HG02642 (cell line): ENCODE measurements at regions not wholly inside any gene's neighbourhood (a gene's known extent, or its start where the extent isn't known, plus 50 kb on each side); places are given as distances from the start of the nearest gene placed in this dataset.

Source experiments
- ATAC-seq: cut with Tn5 transposase; IDR thresholded peaks from one replicate; pipeline ENCODE4 v1.9.1; 2021; ENCODE audit warnings: mild to moderate bottlenecking; ENCODE audit not compliant: unreplicated experiment, poor library complexity

DNA sequence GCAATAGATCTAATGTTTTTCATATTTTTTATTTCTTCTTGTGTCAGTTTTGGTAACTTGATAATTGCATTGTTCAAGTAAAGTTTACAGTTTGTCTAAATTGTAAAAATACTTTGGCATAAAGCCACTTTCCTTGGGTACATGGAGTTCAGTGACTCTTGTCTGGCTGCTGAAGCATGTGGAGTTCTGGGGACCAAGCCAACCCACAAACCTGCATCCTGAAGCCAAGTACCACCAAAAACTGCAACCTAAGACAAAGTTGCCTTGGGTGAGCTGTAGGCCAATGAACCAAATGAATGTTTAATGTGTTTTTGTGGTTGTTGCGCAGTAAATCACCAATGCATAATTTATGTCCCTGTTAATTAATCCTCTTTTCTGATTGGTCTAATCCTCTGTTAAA lies 872.6 kb downstream of the BCL11A start:
- no peak for ATAC-seq

DNA sequence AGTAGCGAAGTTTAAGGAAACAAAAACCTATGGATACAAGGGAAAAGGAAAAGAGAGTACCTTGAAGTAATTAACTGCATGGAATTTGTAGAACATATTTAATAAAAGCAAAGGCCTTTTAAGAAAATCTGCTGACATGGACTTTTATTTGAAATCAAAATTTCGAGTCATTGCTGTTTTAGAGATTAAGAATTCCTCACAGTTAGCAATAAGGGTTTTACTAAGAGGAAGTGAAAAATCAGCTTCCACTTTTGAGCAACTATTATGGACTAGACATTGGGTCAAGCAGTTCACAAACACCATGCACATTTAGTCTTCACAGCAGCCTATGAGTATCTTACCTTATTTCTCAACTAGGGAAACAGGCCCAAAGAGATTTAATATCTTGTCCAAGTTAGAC lies 876.3 kb downstream of the BCL11A start:
- no peak for ATAC-seq

- no peak for ATAC-seq
Observed at GRCh38 chr2:59674100-59674499, 879.4 kb downstream of the BCL11A start.

GRCh38 chr2:59665021-59665420 lies 888.4 kb downstream of the BCL11A start:
- no peak for ATAC-seq

DNA sequence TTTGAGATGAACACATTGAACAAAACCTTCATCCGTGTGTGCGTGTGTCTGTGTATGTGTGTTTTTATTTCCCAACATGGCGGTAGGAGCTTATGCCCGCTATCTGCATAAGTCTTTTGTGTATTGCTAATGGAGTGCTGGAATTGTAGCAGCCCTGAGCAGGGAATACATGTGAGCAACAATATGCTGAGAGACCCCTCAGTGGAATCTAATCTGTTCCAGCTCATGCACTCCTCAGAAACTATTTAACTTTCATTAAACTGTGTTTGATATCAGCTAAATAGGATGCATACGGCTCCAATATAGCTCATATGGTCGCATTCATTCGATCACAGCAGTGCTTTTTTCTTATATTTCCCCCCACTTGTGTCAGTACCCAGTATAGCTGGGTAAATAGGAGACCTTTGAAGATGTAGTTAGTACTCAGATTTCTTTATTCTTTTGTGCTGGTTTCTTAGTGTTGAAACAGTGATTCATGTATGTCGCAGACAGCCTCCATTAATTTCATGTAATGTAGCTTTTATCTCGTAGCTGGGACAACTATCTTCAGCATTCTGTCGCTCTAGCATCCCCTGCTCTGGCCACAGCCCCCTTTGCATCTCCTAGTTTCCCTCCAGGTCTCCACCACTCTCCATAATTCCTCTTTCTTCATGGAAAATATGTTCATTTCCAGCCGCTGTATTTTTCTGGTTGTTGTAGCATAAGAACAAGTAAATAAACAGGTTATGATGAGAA lies 891.2 kb downstream of the BCL11A start:
- no peak for ATAC-seq

- no peak for ATAC-seq
Observed at GRCh38 chr2:59660262-59660661, 893.2 kb downstream of the BCL11A start.

- no peak for ATAC-seq
Observed at GRCh38 chr2:59658906-59659635, 894.4 kb downstream of the BCL11A start.

DNA sequence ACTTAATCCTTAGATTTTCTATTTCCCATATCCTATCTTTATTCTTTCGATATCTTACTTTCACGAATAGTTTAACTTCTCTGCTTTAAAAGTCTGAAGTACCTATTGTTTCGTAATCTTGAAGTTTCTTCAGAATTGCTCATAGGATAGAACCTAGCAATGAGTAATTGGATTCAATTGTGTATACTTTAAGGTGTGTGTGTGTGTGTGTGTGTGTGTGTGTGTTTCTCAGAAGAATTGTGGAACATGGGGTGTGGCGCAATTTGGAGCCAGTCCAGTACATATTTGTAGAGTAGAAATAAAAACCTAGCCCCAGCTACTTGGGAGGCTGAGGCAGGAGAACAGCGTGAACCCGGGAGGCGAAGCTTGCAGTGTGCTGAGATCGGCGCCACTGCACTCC lies 897.6 kb downstream of the BCL11A start:
- ATAC-seq, result no peak

GRCh38 chr2:59654710-59655109 lies 898.7 kb downstream of the BCL11A start:
- ATAC-seq, result no peak

GRCh38 chr2:59653164-59653563 lies 900.3 kb downstream of the BCL11A start:
- no peak for ATAC-seq

DNA sequence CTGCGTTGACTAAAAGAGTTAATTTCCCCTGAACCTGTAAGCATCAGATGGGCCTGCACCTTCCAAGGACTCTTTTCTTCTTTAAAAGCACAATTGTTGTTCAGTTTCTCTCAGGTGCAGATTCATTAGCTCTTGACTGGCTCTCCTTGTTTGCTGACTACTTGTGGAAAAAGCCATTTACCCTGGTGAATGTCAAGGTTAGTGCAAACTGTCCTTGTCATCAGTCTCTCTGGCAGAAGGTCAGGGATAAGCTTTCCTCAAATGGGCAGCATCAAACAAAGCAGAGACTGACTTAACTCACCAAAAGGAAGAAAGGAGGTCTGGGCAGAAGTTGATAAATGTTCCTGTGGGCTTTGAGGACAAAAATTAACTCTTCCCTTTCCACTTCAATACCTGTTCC lies 922.7 kb downstream of the BCL11A start:
- ATAC-seq, result no peak

- ATAC-seq, result no peak
Observed at GRCh38 chr2:59627599-59627998, 925.9 kb downstream of the BCL11A start.

- ATAC-seq, result no peak
Observed at GRCh38 chr2:59622599-59623308, 930.7 kb downstream of the BCL11A start.

GRCh38 chr2:59604123-59604522 lies 949.3 kb downstream of the BCL11A start:
- no peak for ATAC-seq

DNA sequence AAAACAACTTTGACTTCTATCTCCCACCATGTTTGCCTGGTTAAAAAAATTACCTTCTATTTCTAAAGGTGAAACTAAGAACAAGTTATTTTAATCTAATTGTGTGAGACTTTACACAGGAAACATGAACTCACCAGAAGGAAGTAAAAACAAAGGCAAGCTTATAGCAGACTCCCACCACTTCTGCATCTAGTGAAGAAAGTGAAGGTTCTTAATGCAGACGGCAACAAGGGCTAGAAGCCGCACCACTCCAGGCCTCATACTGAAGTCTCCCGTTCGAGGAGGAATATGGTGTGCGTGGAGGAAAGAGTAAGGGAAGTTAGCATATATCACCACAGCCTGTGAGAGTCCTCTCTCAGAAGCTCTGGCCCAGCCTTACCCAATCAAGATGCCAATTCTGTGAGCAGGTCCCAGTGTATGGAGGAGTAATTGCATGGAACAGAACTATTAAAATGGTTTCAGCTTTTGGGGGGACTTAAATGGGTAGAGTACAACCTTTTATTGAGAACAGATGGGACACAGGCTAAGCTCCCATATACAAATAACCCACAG lies 958.7 kb downstream of the BCL11A start:
- peak; percentile 41 for ATAC-seq

DNA sequence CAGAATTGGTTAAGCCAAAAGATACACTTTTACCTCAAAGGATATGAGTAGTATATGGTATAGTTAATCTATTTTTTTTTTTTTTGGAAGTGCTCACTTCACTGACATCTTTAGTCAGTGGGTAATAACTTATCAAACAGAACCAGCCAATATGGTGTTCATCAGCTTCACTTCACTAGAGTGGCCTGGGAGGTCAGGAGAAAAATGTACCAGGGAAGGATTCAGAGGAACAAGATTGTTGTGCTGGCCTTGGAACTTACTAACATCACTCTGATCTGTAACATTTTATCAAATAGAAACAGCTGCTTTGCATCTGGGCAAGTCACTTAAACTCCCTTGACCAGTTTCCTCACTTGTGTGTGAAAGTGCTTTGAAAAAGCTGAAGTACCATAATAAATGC lies 962.7 kb downstream of the BCL11A start:
- no peak for ATAC-seq

DNA sequence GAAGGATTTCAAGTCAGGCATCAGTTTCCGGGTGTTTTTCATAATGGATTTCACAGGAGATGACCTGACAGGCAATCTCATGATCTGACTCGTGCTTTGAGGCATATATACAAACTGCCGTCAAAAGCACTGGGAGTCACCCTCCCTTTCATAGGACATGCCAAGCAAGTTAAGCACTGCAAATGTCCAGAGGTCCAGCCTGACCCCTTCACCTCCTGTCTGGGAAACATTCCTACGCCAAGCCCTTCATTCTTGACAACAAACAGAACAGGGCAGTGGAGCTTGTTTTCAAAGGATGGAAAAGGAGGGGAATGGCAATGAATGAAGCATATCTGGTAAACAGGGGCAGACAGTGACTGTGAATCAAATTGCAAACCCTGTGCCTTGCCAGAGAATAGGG lies 963.6 kb downstream of the BCL11A start:
- no peak for ATAC-seq

- ATAC-seq, result no peak
Observed at GRCh38 chr2:59588286-59588685, 965.2 kb downstream of the BCL11A start.

DNA sequence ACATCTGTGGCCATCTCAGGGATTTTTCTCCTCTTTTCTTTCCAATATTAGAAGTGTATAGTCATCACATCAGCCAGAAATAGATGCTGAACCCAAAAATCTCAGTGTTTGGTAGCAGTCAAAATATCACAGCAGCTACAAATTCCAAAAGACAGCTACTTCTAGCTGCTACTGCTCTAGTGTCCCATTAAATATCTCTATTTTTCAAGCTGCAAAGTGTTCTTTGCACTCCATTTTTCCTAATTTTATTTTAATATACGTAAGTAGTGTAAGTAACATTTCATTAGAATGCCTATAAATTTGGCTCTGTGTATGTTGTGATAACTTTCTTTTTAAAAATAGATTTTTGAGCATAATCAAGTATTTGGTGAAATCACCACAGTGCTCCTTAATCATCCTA lies 967.3 kb downstream of the BCL11A start:
- ATAC-seq, result no peak

DNA sequence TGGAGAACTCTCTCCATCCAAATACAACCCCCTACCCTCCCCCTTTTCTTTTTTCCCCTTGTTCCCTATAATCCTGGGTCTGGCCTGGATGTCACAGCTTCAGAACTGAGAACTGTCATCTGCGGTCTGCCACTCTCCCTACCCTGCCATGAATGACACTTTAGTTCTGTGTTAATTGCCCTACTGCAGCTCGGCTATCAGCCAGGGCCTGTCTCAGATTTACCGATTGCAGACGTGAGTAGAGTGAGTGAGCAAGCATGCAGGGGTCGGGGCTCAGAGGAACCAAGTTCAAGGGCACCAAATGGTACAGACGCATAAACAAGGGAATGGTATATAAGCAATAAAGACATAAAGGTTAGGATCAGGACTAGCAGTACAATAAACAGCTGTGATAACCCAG lies 967.8 kb downstream of the BCL11A start:
- ATAC-seq, result no peak

DNA sequence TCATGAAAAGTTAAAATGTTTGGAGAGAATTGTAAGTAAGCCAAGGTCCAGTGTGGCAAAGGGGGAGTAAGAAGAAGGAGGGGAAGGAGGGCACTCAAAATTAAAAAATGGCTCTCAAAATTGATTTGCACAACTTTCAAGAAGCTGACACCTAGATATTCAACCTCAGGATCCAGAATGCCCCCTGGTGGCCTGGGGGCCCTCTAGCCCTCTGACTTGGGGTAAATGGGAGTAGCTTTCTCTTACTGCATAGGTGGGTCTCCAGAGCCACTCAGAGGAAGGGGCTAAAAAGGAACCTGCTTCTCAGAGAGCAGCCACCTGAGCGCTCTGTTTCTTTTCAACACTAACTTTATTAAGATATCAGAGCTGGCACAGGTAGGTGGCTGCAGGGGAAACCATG lies 968.5 kb downstream of the BCL11A start:
- no peak for ATAC-seq
